Activated CD4-positive, alpha-beta T cell treated with anti-CD3 and anti-CD28 coated beads, Interleukin-2, Interleukin-4, amounts not matched to agents 100 ng/mL and 50 ng/mL, durations not matched to agents 16 hours and 8 hours (primary cell): ENCODE measurements at regions not wholly inside any gene's neighbourhood (a gene's known extent, or its start where the extent isn't known, plus 50 kb on each side); places are given as distances from the start of the nearest gene placed in this dataset.

ENCODE experiments used
- DNase-seq: peaks from one replicate; pipeline ENCODE4 v3.0.0-alpha.2; 2020; ENCODE audit warnings: low spot score

GRCh38 chr4:24666816-24667477, 82.6 kb upstream of the DHX15 start:
- no peak for DNase-seq

DNA sequence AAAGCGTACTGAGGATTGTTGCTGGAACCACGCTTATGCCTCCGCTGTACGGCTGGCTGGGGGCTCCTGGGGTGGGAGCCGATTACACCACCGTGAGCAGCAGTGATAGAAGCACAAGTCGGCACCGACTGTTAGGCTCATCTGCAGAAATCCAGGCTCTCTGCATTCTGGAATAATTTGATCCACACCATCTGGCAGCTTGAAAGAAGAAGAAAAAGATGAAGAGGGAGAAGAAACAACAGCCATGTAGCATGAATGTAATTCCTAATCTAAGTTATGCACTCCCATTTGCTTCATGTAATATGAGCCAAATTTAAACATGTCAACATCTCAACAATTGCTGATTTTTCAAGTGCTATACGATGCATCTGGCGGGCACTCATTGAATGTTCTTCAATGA, 84.6 kb upstream of the DHX15 start:
- no peak for DNase-seq

- no peak for DNase-seq
These were observed 85.4 kb upstream of the DHX15 start for GRCh38 chr4:24669751-24670150.

- no peak for DNase-seq
These were observed 87.5 kb upstream of the DHX15 start for GRCh38 chr4:24671849-24672248.

DNA sequence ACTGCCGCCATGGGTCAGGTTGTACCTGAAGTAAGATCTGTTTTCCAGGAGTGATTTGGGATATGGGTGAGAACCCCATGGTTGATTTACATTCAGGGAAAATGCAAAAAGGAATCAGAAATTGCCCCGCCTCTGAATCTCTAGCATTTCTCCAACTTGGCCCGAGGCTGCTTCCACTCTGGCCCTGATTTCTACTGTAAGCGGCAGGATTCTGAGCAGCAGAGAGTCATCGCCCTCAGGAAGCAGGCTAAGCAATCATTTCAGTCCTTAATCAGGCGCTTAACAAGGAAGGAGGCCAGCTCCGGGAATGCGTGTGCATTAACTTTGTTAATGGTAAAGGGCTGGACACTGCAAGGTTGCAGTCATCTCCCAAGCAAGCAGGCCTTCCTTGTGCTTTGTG, 88.5 kb upstream of the DHX15 start:
- no peak for DNase-seq

GRCh38 chr4:24674279-24674678, 89.9 kb upstream of the DHX15 start:
- no peak for DNase-seq

DNA sequence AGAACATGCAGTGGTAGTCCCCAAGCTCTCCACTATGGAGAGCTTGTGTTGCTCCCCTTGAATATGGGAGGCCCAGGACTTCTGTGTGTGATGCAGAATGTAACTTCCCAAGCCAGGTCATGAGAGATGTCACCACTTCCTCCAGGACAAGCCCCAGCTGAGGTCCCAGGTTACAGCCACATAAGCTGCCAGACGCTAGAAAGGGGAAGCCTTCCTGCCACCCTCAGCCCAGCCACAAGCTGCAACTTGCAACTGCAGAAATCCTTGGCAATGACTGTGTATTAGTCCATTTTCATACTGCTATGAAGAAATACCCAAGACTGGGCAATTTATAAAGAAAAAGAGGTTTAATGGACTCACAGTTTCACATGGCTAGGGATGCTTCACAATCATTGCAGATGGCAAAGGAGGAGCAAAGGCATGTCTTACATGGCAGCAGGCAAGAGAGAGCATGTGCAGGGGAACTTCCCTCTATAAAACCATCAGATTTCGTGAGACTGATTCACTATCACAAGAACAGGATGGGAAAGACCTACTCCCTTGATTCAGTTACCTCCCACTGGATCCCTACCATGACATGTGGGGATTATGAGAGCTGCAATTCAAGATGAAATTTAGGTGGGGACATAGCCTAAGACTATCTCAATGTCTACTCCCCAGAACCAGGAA, 91.5 kb upstream of the DHX15 start:
- DNase-seq = no peak

- no peak for DNase-seq
These were observed 93.6 kb upstream of the DHX15 start for GRCh38 chr4:24677909-24678308.

- no peak for DNase-seq
These were observed 96.5 kb upstream of the DHX15 start for GRCh38 chr4:24680746-24681448.

DNA sequence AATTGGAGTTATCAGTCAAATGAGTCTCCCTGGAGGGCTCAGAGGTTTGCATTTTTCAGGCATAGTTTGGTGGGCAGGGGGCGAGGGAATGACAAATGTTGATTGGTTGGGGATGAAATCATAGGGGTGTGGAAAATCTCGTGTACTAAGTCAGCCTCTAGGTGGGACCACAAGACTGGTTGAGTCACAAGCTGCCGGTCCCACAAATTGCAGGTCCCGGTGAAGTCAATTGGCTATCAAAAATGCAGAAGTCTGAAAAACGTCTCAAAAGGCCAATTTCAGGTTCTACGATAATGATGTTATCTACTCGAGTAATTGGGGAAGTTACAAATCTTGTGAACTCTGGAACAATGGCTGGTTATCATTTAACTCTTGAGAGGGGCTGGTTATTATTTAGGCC, 98.8 kb upstream of the DHX15 start:
- no peak for DNase-seq

GRCh38 chr4:24686866-24687692, 102.7 kb upstream of the DHX15 start:
- DNase-seq = peak; percentile 5

DNA sequence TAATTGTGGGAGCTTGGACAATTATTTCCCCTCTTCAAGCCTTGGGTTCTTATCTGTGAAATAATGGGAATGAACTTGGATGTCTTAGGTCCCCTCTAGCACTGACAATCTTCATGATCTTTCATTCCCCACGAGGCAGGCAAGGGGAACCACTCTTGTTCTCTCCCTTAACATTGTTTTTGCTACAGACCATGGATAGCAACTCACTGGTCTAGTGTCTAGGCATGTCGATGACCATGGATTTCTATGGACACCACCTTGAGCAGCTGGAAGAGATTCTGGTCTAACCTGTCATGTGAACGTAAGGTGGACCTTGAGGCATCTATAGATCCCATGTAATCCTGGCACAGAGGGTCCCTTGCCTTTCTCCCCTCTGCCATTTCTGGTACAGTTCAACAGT, 104.1 kb upstream of the DHX15 start:
- DNase-seq = no peak

DNA sequence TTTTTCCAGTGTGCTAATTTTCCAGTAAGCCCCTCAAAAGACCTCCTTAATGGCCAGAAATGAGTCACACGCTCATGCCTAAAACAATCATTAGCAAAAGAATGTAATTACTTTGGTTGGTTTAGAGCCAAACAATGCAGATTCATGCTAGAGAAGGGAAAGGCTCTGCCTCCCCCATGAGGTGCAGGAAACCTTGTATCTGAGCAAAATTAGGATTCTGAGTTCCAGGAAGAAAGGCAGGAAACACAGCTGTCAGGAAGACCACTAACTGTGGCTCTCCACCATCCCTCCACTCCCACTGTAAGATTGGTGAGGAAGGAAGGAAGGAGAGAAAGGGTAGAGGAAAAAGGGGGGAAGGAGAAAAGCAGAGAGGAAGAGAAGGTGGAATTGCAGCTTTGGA, 104.9 kb upstream of the DHX15 start:
- no peak for DNase-seq

GRCh38 chr4:24690436-24690835, 104.9 kb upstream of the SOD3 start:
- no peak for DNase-seq

- DNase-seq = no peak
These were observed 101.7 kb upstream of the SOD3 start for GRCh38 chr4:24693636-24694035.

- DNase-seq = no peak
These were observed 95.3 kb upstream of the SOD3 start for GRCh38 chr4:24700118-24700517.

GRCh38 chr4:24701683-24702082, 93.7 kb upstream of the SOD3 start:
- DNase-seq = no peak

DNA sequence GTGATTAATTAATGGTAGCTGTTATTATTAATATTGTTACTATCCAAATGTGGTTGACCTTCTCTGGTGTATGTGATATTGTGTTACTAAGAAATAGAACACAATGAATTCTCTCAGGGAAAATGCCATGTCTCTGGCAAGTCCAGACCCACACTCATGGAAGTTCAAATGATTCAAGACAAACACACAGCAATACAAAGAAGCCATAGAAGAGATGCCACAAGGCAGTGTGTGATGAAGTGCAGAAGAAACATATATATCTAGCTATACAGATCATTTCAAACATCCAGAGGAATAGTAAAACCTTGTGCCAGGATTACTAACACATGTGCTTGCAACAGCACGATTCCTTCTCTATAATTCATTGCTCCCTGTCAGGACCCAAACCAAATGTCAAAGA, 93.1 kb upstream of the SOD3 start:
- no peak for DNase-seq

DNA sequence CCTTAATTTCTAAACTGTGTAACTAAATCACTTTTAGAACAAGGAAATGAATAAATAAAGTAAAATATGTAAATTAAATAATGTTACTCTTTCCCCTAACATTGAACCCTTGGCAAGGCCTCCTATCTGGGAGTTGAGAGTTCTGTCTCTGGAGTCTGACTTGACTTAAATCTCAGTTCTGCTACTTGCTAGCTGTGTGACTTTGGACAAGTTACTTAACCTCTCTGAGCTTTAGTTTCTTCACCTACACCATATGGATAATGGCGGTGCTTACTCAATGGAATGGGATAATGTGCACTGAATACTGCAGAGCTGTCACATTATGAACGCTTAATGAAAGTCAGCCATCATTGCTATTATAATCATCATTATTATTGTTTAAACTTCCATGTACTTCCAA, 92.1 kb upstream of the SOD3 start:
- no peak for DNase-seq

DNA sequence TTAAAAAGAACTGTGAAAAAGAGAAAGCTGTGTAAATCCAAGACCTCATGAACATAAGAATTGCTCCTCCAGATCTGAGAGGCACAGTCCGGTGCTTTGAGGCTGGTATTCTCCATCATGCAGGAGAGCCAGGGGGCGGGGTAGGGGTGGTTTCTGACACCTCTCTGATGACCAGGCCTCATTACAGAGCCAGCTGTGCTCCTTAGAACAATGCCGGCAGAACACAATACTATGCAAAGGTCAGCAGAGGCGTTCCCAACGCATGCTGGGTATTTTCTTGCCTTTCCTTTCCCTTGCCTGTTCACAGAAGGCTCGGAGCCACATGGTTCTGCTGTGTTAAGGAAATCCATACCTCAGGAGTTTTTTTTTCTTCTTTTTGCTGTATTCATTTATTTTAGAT, 91.2 kb upstream of the SOD3 start:
- DNase-seq = no peak

- DNase-seq = no peak
These were observed 90.2 kb upstream of the SOD3 start for GRCh38 chr4:24705016-24705753.

DNA sequence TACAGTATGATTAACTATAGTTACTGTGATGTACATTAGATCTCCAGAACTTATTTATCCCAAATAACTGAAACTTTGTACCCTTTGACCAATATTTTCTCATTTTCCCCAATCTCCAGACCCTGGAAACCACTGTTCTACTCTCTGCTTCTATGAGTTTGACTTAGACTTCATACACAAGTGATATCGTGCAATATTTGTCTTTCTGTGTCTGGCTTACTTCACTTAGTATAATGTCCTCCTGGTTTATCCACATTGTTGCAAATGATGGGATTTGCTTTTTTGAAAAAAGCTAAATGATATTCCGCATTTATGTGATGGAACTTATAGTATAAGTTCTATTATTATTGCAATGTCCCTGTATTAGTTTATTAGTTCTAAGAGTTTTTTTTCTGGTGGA, 81.8 kb upstream of the SOD3 start:
- no peak for DNase-seq
